Limb (tissue), 2 donors: ENCODE measurements at regions not wholly inside any gene's neighbourhood (a gene's known extent, or its start where the extent isn't known, plus 50 kb on each side); places are given as distances from the start of the nearest gene placed in this dataset.
"Not testable (repeated sequence)": the region's sequence is repeated elsewhere in the genome, so short reads cannot be mapped to it uniquely, and the experiment has no call there.

Experiments
- DNase-seq, 2 donors: peaks; one replicate each; pipeline ENCODE4 v3.0.0-alpha.2; 2016; ENCODE audit errors: extremely low spot score in 2 of 2

DNA sequence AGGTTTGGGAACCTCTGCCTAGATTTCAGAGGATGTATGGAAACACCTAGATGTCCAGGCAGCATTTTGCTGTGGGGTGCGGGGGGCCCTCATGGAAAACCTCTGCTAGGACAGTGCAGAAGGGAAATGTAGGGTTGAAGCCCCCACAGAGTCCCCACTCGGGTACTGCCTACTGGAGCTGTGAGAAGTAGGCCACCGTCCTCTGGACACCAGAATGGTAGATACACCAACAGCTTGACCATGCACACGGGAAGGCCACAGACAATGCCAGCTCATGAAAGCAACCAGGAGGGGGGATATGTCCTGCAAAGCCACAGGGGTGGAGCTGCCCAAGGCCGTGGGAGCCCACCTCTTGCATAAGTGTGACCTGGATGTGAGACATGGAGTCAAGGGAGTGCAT lies 1336.5 kb downstream of the SPATA31A7 start:
- not testable (repeated sequence) for DNase-seq

- DNase-seq, result not testable (repeated sequence)
Measured at GRCh38 chr9:62532162-62532776, 1342.4 kb downstream of the SPATA31A7 start.

- DNase-seq, result not testable (repeated sequence)
Measured at GRCh38 chr9:62532777-62533173, 1342.9 kb downstream of the SPATA31A7 start.

GRCh38 chr9:62550539-62550938 lies 1360.7 kb downstream of the SPATA31A7 start:
- DNase-seq, result not testable (repeated sequence)

DNA sequence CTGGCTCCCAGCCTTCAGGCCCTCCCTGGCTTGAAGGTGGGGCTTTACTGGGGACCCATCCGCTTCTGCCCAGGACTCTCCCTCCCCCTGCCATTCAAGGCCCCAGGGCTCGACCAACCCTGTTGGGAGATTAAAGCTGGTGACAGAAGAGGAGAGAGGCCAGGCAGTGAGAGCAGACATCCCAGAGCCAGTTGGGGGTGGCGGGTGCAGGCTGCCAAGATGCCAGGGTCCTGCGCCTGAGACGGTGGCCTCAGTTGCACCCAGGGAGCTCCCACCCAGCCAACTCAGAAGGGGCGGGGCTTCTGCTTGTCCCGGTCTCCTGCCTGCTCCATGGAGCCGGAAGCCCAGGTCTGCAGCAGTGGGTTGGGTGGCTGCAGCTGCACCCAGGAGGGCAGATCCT lies 1370.8 kb downstream of the SPATA31A7 start:
- not testable (repeated sequence) for DNase-seq

DNA sequence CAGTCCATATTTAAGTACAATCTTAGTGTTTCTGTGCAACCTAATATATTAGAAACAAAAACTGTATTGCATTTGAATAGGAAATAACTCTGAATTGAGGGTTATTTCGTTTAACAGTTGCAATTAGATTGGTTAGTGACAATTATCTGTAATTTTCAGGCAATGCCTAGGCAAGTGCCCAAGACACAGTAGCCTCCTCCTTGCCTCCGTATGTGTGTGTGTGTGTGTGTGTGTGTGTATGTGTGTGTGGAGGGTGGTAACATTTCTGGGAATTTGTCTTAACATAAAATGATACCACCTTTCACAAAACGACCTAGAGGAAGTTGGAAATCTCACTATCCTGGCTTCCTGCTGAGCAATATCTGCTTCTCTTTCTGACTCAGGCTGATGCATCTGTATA lies 1375.3 kb downstream of the SPATA31A7 start:
- not testable (repeated sequence) for DNase-seq

DNA sequence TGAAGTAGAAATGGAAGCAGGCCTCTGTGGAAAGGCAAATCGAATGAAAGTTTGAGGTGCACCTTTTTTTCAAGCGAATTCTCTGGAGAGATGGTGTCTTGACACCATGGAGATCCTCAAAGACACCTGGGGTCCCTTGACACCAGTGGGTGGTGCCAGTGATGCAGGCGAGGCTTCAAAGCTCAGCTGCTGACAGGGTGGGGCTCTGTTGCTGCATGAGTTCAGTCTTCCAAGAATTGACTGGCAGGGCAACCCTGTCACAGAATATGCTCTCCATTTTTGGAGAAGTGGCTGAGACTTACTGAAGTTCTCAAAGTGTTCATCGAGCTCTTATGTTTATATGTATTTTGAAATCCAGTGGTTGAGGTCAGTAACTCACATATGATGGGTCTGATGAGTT lies 1376.6 kb downstream of the SPATA31A7 start:
- DNase-seq, result not testable (repeated sequence)

DNA sequence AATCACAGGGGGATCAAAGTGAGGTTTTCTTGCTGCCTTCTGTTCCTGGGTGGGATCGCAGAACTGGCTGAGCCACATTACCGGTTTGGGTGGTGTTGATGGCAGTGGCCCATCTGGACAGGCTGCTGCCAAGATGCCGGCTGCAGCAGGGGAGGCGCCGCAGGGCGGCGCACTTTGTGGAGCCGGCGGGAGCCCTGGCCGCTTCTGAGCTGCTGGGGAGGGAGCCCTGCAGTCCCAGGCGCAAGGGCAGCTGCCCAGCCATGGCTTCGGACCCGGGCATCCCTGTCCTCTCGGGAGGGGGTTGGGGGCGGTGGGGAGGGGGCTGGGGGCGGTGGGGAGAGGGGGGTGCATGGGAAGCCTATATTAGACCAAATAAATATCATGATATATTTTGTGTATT lies 1407.3 kb downstream of the SPATA31A7 start:
- DNase-seq, result peak; percentile 0
